ENCODE measurements at regions not wholly inside any gene's neighbourhood (a gene's known extent, or its start where the extent isn't known, plus 50 kb on each side); places are given as distances from the start of the nearest gene placed in this dataset.

- intact Hi-C loops (cut with DNase I), result no loop called here
- no peaks in the 10 kb centered on the region for H3K27me3 ChIP-seq (ENCODE audit: control insufficient read depth, insufficient read depth, low read length)
- no peaks in the 10 kb centered on the region for H3K9me3 ChIP-seq (ENCODE audit: control insufficient read depth in 2 of 3, insufficient read depth in 1 of 3, low read length in 3 of 3)
- H3K9ac ChIP-seq (ENCODE audit: low read length in 3 of 3), result no peak overlapping the region
- no peaks in the 10 kb centered on the region for H3K36me3 ChIP-seq (ENCODE audit: control insufficient read depth in 2 of 3, insufficient read depth in 3 of 3, low read length in 3 of 3)
- no peak for DNase-seq
- no peaks in the 10 kb centered on the region for H3K4me1 ChIP-seq (ENCODE audit: control insufficient read depth in 2 of 3, insufficient read depth in 2 of 3, low read depth in 1 of 3, low read length in 3 of 3)
- H3K27ac ChIP-seq (ENCODE audit: low read depth in 2 of 2, low read length in 2 of 2), result no peak overlapping the region
- no peak overlapping the region for H3K4me3 ChIP-seq (ENCODE audit: low read length in 3 of 3)
- no peak for FAIRE-seq
- no peak for TF ChIP-seq CTCF (IDR thresholded peaks at IDR 0.05; ENCODE audit: borderline replicate concordance, extremely low read depth, insufficient read depth)
Measured at GRCh38 chr4:27490315-27490714, 629.7 kb downstream of the STIM2 start.

GRCh38 chr4:27490766-27491165 is 630.1 kb downstream of the STIM2 start:
- no peak for TF ChIP-seq CTCF (IDR thresholded peaks at IDR 0.05; ENCODE audit: borderline replicate concordance, extremely low read depth, insufficient read depth)
- FAIRE-seq, result no peak
- DNase-seq, result no peak

GRCh38 chr4:27506401-27506800 is 645.8 kb downstream of the STIM2 start:
- no peaks in the 10 kb centered on the region for H3K27me3 ChIP-seq (ENCODE audit: control insufficient read depth, insufficient read depth, low read length)
- intact Hi-C loops (cut with DNase I), result no loop called here
- FAIRE-seq, result no peak

More at GRCh38 chr4:27490766-27491165, 630.1 kb downstream of the STIM2 start:
- Histone ChIP-seq H3K4me3 (ENCODE audit: low read length in 3 of 3) (no peak overlapping the region), H3K27ac (ENCODE audit: low read depth in 2 of 2, low read length in 2 of 2) (no peak overlapping the region), H3K27me3 (ENCODE audit: control insufficient read depth, insufficient read depth, low read length) (no peaks in the 10 kb centered on the region), H3K9me3 (ENCODE audit: control insufficient read depth in 2 of 3, insufficient read depth in 1 of 3, low read length in 3 of 3) (no peaks in the 10 kb centered on the region), H3K4me1 (ENCODE audit: control insufficient read depth in 2 of 3, insufficient read depth in 2 of 3, low read depth in 1 of 3, low read length in 3 of 3) (no peaks in the 10 kb centered on the region), H3K9ac (ENCODE audit: low read length in 3 of 3) (no peak overlapping the region), H3K36me3 (ENCODE audit: control insufficient read depth in 2 of 3, insufficient read depth in 3 of 3, low read length in 3 of 3) (no peaks in the 10 kb centered on the region)
- intact Hi-C loops (cut with DNase I), result no loop called here

More at GRCh38 chr4:27506401-27506800, 645.8 kb downstream of the STIM2 start:
- H3K36me3 ChIP-seq (ENCODE audit: control insufficient read depth in 2 of 3, insufficient read depth in 3 of 3, low read length in 3 of 3), result no peaks in the 10 kb centered on the region
- TF ChIP-seq CTCF (IDR thresholded peaks at IDR 0.05; ENCODE audit: borderline replicate concordance, extremely low read depth, insufficient read depth), result no peak
- no peak for DNase-seq
- no peak overlapping the region for H3K4me3 ChIP-seq (ENCODE audit: low read length in 3 of 3)
- H3K27ac ChIP-seq (ENCODE audit: low read depth in 2 of 2, low read length in 2 of 2), result no peak overlapping the region
- H3K9me3 ChIP-seq (ENCODE audit: control insufficient read depth in 2 of 3, insufficient read depth in 1 of 3, low read length in 3 of 3), result no peaks in the 10 kb centered on the region
- no peak overlapping the region for H3K9ac ChIP-seq (ENCODE audit: low read length in 3 of 3)
- H3K4me1 ChIP-seq (ENCODE audit: control insufficient read depth in 2 of 3, insufficient read depth in 2 of 3, low read depth in 1 of 3, low read length in 3 of 3), result no peaks in the 10 kb centered on the region
